ENCODE measurements at regions not wholly inside any gene's neighbourhood (a gene's known extent, or its start where the extent isn't known, plus 50 kb on each side); places are given as distances from the start of the nearest gene placed in this dataset.
"Not testable (repeated sequence)": the region's sequence is repeated elsewhere in the genome, so short reads cannot be mapped to it uniquely, and the experiment has no call there.

- no peak overlapping the region for H3K4me3 ChIP-seq (ENCODE audit: low read depth, low read length)
- DNase-seq (ENCODE audit: low read depth): no peak
- TF ChIP-seq, protein P1, sequence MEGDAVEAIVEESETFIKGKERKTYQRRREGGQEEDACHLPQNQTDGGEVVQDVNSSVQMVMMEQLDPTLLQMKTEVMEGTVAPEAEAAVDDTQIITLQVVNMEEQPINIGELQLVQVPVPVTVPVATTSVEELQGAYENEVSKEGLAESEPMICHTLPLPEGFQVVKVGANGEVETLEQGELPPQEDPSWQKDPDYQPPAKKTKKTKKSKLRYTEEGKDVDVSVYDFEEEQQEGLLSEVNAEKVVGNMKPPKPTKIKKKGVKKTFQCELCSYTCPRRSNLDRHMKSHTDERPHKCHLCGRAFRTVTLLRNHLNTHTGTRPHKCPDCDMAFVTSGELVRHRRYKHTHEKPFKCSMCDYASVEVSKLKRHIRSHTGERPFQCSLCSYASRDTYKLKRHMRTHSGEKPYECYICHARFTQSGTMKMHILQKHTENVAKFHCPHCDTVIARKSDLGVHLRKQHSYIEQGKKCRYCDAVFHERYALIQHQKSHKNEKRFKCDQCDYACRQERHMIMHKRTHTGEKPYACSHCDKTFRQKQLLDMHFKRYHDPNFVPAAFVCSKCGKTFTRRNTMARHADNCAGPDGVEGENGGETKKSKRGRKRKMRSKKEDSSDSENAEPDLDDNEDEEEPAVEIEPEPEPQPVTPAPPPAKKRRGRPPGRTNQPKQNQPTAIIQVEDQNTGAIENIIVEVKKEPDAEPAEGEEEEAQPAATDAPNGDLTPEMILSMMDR (IDR thresholded peaks at IDR 0.05; ENCODE audit: control insufficient read depth, extremely low read depth, insufficient read depth): no peak
Measured at GRCh38 chr9:13806714-13807113, 507.2 kb downstream of the NFIB start.

DNA sequence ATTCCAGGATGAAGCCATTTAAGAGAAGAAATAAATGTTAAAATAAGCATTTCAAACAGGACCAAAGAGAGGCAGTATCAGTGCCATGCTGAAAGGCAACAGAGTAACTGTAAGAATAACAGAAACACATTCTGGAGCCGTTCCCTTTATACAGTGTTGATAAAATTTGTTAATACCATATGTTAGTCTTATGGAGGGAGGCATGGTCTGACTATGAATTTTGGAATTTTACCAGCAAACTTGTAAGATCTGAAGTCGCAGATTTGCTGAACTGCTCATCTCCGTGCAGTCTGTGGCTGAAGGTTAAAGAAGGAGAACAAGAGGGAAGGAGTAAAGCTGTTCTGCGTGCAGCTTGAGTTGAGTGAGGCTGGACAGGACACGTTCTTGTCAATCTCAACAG, 508.4 kb downstream of the NFIB start:
- TF ChIP-seq, protein P1 (IDR thresholded peaks at IDR 0.05; ENCODE audit: control insufficient read depth, extremely low read depth, insufficient read depth): no peak

GRCh38 chr9:13804532-13804931, 509.4 kb downstream of the NFIB start:
- no peak for DNase-seq (ENCODE audit: low read depth)
- no peak overlapping the region for H3K4me3 ChIP-seq (ENCODE audit: low read depth, low read length)
- TF ChIP-seq, protein P1 (IDR thresholded peaks at IDR 0.05; ENCODE audit: control insufficient read depth, extremely low read depth, insufficient read depth): no peak

More for the DNA sequence above, 508.4 kb downstream of the NFIB start:
- no peak for DNase-seq (ENCODE audit: low read depth)
- H3K4me3 ChIP-seq (ENCODE audit: low read depth, low read length): no peak overlapping the region

- no peak overlapping the region for H3K4me3 ChIP-seq (ENCODE audit: low read depth, low read length)
- TF ChIP-seq, protein P1 (IDR thresholded peaks at IDR 0.05; ENCODE audit: control insufficient read depth, extremely low read depth, insufficient read depth): no peak
- no peak for DNase-seq (ENCODE audit: low read depth)
Measured at GRCh38 chr9:13800776-13801175, 513.2 kb downstream of the NFIB start.

GRCh38 chr9:13797701-13798100, 516.2 kb downstream of the NFIB start:
- not testable (repeated sequence) for DNase-seq (ENCODE audit: low read depth)

GRCh38 chr9:13791816-13792215, 512.3 kb upstream of the MPDZ start:
- H3K4me3 ChIP-seq (ENCODE audit: low read depth, low read length): no peak overlapping the region
- TF ChIP-seq, protein P1 (IDR thresholded peaks at IDR 0.05; ENCODE audit: control insufficient read depth, extremely low read depth, insufficient read depth): no peak
- DNase-seq (ENCODE audit: low read depth): no peak

More at GRCh38 chr9:13797701-13798100, 516.2 kb downstream of the NFIB start:
- H3K4me3 ChIP-seq (ENCODE audit: low read depth, low read length): not testable (repeated sequence)

DNA sequence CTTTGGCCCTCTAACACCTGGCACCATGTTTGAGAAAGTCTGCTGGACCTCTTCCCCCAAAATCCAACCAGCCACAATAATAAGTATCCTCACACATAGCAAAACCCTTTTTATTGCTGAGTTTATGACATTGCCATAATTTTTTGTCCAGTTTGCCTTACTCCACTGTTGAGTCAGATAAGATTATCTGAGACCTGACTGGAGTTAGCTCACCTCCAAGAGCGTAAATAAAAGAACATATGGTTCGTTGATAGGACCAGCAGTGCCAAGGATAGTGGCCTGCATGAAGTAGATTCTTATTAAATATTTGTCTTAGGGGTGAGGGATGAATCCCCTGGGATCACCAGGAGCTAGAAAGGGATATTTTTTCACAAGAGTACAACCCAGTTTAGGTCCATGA, 510.6 kb upstream of the MPDZ start:
- no peak overlapping the region for H3K4me3 ChIP-seq (ENCODE audit: low read depth, low read length)
- DNase-seq (ENCODE audit: low read depth): no peak
- TF ChIP-seq, protein P1 (IDR thresholded peaks at IDR 0.05; ENCODE audit: control insufficient read depth, extremely low read depth, insufficient read depth): no peak
